Motor neuron (in vitro differentiated cells): ENCODE measurements at regions not wholly inside any gene's neighbourhood (a gene's known extent, or its start where the extent isn't known, plus 50 kb on each side); places are given as distances from the start of the nearest gene placed in this dataset.

Experiments
- ATAC-seq, 8 experiments: fragments of 200-7000 bp; cut with Tn5 transposase; replicated peaks in 6 of 8; 2 replicates each; pipeline ENCODE4 v1.8.0; 2021; ENCODE audit warnings: mild to moderate bottlenecking in 8 of 8, moderate library complexity in 8 of 8
- H3K27ac ChIP-seq, 2 donors: fragments of 250-450 bp; sonication (Bioruptor Pico); 2 replicates each; pipeline ENCODE4 v1.9.0; 2021; ENCODE audit warnings: antibody characterized with exemption in 2 of 2, mild to moderate bottlenecking in 2 of 2, moderate library complexity in 1 of 2
- H3K4me1 ChIP-seq, 2 donors: fragments of 250-450 bp; sonication (Bioruptor Pico); replicated peaks in 1 of 2; 2 replicates each; pipeline ENCODE4 v1.6.1; 2021; ENCODE audit warnings: antibody characterized with exemption in 2 of 2, mild to moderate bottlenecking in 2 of 2, moderate library complexity in 1 of 2
- H3K4me3 ChIP-seq, 5 donors: fragments of 250-450 bp; sonication (Bioruptor Pico); 2 replicates each; pipeline ENCODE4 v1.9.0; 2021; ENCODE audit warnings: antibody characterized with exemption in 5 of 5, mild to moderate bottlenecking in 5 of 5, moderate library complexity in 4 of 5
- WGBS, 10 experiments: fragments of 450-650 bp; shearing (Covaris generic); methylation state at CpG; one replicate each; pipeline ENCODE4 v1.0.0; 2022; 5-methylcytosine and 5-hydroxymethylcytosine counted together
- in situ Hi-C, 9 experiments: fragments of 400-800 bp; cut with MboI; loops; one replicate each; pipeline ENCODE4 v1.15.0; 2021; ENCODE audit warnings: low sequenced_read_pairs in 9 of 9, low pct_unique_long_range_greater_than_20kb in 2 of 9; ENCODE audit not compliant: unreplicated experiment in 9 of 9

DNA sequence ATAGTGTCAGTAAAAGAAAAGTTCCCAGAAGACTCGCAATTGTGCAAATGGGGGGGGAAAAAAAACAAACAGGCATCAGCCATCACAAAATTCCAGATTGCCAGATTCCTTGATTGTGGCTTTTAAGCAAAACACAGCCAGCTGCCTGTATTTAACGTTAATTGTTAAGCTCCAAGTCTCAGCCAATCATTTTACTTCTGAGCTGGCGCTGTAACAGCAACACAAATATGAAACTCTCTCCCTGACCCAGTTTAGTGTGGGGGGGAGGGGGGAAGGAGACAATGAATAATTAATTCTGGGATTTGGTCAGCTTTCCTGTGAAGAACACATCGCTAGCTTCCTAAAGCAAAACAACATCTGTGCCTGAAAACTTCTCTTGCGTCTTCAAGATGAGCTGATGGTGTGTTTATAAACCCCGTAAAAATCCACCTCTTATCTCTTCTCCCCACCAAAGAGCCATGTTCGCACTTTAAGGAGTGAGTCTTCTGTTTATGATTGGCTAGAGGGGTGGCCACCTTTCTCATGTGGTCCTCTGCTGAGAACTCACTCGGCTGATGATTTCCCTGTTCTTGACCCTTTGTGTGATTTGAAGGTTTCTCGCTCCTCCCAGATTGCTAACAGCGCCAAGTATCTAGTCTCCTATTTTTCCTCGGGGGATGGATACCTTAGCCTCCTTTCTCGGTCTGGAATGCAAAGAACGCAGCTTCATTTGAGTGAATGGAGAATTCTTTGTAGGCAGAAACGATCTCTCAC is 160.2 kb upstream of the DAPK1 start:
- WGBS, 10 experiments, result 0 to 27% (median 6%) methylated on average over 1 to 13 of the region's 14 CpGs
- in situ Hi-C loops, result loop anchor here (10.0 to 25.0 kb wide), 5 partner anchors 175 to 850 kb away; no protein-coding TSS in a partner anchor
- no peak overlapping the region for H3K27ac ChIP-seq
- peak overlapping the region; percentile 21 to 38 (median 37) for H3K4me3 ChIP-seq
- ATAC-seq, result peak; percentile 24 to 70 (median 46)
- H3K4me1 ChIP-seq, result peaks cover 14 to 17% of the 10 kb centered on the region in 2 donors

DNA sequence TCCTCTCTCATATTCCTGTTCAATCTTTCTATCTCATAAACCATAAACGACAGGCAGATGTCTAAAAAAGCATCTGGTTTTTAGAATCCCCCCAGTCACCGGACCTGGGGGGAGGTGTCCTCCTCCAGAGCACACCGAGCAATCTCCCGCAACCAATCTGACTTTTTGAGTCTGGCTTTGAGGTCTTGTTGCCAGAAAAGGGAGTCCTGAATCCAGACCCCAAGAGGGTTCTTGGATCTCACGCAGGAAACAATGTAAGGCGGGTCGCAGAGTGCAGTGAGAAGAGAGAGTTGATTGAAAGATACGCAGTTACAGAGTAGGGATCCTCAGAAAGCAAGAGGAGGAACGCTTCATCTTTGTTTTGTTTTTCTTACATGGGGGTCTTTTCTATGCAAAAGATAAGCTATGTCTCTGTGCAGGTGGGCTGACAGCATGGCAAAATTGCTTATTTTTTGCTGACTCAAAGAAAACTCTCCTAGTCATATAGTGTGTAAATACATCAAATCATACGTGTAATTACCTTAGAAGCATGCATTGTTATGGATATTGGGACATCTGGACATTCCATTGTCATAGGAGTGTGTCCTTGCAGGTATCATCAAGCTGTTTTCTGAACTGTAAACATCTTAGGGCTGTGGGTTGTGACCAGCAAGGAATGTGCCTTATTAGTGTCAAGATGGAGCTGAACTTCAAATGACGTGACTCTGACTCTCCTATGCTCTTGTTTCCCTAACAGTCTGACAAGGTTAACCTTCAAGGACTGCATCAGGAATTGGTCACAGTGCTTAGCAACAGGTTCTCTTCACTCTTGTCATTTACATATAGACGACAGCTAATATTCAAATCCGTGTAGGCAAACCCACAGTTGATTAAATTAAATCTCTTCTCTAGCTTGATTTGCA is 159.3 kb upstream of the DAPK1 start:
- peak in 4 of 8 experiments; percentile 14 to 43 (median 34) for ATAC-seq
- in situ Hi-C loops, result loop anchor here (10.0 to 25.0 kb wide), 5 partner anchors 174 to 851 kb away; no protein-coding TSS in a partner anchor
- H3K4me3 ChIP-seq, result no peak overlapping the region
- H3K27ac ChIP-seq, result no peak overlapping the region
- peaks cover 14 to 17% of the 10 kb centered on the region in 2 donors for H3K4me1 ChIP-seq
- 22 to 83% (median 48%) methylated on average over 1 to 12 of the region's 13 CpGs for WGBS, 10 experiments

DNA sequence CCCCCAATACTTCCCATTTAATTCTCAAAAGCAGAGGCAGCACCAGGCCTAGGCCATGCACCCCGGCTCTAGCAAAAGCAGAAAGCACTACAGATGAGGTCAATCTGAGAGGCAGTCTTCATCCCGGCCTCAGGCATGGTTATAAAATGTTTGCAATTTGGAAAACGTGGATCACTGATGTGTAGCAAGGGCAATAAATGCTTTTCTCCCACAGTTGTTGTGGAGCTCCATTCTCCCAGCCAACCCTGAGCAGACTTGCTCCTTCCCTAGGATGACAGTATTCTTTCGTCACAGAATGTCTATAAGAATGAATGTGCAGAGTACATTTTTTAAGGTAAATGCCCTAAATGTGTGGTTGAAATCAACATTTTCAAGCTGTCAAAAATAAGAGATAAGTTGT is 157.3 kb upstream of the DAPK1 start:
- H3K4me1 ChIP-seq, result peaks cover 14 to 17% of the 10 kb centered on the region in 2 donors
- in situ Hi-C loops, result loop anchor here in 8 of 9 experiments (10.0 to 25.0 kb wide), 5 partner anchors 154 to 853 kb away; partner anchors contain the start of gene DAPK1 (in 1 of the 8)
- ATAC-seq, result peak in 1 of 8 experiments; percentile 2
- WGBS, 10 experiments, result 39 to 100% (median 80%) methylated on average over 1 to 4 of the region's 4 CpGs; no CpG with 5 or more reads in 2 of the 10 experiments
- no peak overlapping the region for H3K4me3 ChIP-seq
- H3K27ac ChIP-seq, result no peak overlapping the region

DNA sequence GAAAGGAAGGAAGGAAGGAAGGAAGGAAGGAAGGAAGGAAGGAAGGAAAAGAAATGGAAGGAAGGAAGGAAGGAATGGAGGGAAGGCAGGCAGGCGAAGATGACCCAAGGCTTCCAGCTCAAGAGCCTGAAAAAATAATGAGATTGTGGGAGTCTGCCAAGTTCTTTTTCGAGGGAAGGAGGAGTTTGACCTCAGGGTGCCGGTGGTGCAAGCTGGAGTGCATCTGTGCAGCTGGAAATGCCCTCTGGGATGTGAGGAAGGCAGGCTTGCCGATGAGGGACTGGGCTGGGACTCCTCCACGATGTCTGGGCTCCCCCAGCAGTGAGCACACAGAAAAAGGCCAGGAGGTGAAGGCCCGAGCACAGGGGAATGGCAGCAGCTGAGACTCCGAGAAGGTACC is 154.9 kb upstream of the DAPK1 start:
- no peak overlapping the region for H3K4me3 ChIP-seq
- 28 to 83% (median 51%) methylated on average over 2 to 5 of the region's 7 CpGs; no CpG with 5 or more reads in 7 of the 10 experiments for WGBS, 10 experiments
- in situ Hi-C loops, result loop anchor here in 8 of 9 experiments (10.0 to 25.0 kb wide), 5 partner anchors 152 to 855 kb away; partner anchors contain the start of gene DAPK1 (in 1 of the 8)
- H3K27ac ChIP-seq, result no peak overlapping the region
- peaks cover 7 to 10% of the 10 kb centered on the region in 2 donors for H3K4me1 ChIP-seq
- ATAC-seq, result peak in 2 of 8 experiments; percentile 7

DNA sequence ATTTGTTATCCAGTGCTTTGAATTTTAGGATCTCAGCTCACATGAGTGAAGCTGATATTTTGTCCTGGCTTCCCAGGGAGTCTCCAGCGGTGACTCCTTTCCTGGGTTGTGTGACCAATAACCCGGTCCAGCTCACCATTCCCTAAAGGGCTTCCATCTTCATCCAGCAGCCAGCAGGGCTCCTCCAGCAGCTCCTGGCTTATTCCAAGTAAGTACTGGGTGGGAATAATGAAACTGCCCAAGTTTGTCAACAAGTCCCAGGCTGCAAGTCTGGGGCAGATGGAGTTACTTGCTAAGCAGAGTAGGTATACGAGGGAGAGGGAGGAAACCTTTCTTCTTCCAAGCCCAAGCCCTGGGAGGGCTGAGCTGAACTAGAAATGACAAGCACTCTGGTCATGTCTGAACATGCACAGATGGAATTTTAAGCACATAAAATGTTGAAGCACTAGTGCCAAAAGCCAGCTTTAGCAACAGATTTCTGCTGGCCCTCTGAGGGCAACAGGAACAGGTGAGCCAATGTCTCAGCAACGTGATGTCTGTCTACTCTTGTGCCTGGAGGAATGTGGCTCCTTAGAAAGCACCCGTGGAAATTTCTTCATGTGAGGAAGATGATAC is 153.7 kb upstream of the DAPK1 start:
- Histone ChIP-seq H3K4me3 (no peak overlapping the region), H3K27ac (no peak overlapping the region), H3K4me1 (no peaks in the 10 kb centered on the region)
- in situ Hi-C loops, result loop anchor here in 8 of 9 experiments (10.0 to 25.0 kb wide), 5 partner anchors 151 to 857 kb away; partner anchors contain the start of gene DAPK1 (in 1 of the 8)
- peak in 3 of 8 experiments; percentile 81 to 96 (median 92) for ATAC-seq
- WGBS, 10 experiments, result 21 to 100% (median 78%) methylated on average over 1 to 4 of the region's 5 CpGs; no CpG with 5 or more reads in 2 of the 10 experiments

DNA sequence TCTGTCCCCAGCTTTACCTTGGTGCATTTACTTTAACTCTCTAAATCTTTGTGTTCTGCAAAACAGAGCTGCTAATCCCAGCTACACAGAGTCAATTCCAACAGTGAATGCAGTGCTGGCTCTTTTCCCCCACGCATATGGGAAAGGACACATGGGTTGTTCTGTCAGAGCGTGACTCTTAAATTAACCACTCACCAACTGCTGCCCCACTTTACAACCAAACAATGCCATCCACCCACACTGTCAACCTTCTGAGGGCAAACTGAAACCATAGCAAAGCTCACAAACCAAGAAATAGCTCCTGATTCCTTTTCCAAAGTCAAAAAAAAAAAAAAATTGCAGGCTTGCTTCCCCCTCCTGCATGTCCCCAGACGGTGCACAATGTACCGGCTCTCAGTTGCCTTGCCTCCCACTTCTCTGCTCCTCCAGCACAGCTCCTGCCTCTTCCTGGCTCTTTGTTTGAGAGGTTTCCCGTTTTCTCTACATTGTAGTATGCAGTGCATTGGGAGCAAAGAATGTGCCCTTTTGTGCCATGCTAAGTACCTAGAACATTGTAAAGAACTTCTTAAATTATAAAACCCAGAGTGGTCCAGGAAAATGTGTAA is 151.5 kb upstream of the DAPK1 start:
- in situ Hi-C loops, result loop anchor here in 8 of 9 experiments (10.0 to 25.0 kb wide), 5 partner anchors 149 to 859 kb away; partner anchors contain the start of gene DAPK1 (in 1 of the 8)

DNA sequence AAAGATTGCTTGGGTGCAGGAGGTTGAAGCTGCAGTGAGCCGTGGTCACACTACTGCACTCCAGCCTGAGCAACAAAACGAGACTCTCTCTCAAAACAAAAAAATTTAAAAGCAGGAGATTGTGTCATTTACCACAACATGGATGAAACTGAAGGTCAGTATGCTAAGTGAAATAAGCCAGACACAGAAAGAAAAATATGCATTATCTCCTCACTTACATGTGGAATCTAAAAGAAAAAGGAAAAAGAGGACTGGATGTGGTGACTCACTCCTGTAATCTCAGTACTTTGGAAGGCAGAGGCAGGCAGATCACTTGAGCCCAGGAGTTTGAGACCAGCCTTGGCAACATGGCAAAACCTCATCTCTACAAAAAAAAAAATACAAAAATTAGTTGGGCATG is 146.8 kb upstream of the DAPK1 start:
- in situ Hi-C loops, result no loop called here
- WGBS, 10 experiments, result 17 to 88% (median 80%) methylated on average over 1 to 2 of the region's 2 CpGs; no CpG with 5 or more reads in 2 of the 10 experiments
- peaks cover 2 to 4% of the 10 kb centered on the region in 2 donors for H3K4me1 ChIP-seq
- H3K27ac ChIP-seq, result no peak overlapping the region
- ATAC-seq, result peak in 2 of 8 experiments; percentile 56 to 69
- no peak overlapping the region for H3K4me3 ChIP-seq

More for the DNA sequence above, 151.5 kb upstream of the DAPK1 start:
- ATAC-seq, result peak in 1 of 8 experiments; percentile 76
- WGBS, 10 experiments, result 5 to 59% (median 33%) methylated on average over 1 to 4 of the region's 5 CpGs; no CpG with 5 or more reads in 2 of the 10 experiments
- Histone ChIP-seq H3K27ac (no peak overlapping the region), H3K4me1 (no peaks in the 10 kb centered on the region), H3K4me3 (no peak overlapping the region)

DNA sequence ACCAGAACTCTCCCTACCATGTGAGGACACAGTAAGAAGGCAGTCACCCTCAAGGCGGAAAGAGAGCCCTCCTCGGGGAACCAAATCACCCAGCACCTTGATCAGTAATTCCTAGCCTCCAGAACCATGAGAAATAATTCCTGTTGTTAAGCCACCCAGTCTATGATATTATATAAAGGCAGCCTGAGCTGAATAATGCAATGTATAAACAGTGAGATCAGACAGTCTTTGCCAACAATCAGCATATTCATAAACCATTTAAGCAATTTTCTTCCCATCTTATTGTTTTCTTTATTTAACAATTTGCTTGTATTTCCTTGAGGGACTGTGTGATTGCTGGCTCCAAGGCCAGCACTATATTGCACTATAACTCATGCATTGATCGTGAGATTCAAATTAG is 144.4 kb upstream of the DAPK1 start:
- peak in 3 of 8 experiments; percentile 33 to 95 (median 36) for ATAC-seq
- peaks cover 2 to 4% of the 10 kb centered on the region in 2 donors for H3K4me1 ChIP-seq
- no peak overlapping the region for H3K27ac ChIP-seq
- in situ Hi-C loops, result no loop called here
- 13 to 94% (median 75%) methylated on average over 1 to 3 of the region's 3 CpGs; no CpG with 5 or more reads in 1 of the 10 experiments for WGBS, 10 experiments
- H3K4me3 ChIP-seq, result no peak overlapping the region

DNA sequence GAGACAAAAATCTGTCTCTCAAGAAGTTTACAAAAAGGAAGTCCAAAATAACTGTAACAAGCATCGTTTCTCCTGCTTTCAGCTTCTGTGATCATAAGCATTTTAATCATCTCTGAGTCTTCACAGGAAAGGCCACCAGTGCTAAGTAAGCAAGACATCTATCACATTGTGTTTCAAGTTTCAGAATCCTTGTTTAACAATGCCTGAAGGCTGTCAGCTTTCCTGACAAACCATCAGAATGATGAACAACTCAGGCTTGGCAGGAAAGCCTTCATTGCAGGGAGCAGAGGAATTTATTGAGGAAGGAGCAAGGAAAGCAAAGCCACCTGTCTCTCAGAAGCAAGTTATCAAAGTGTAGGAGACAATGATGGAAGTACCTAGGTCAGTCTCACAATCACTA is 143.5 kb upstream of the DAPK1 start:
- H3K4me3 ChIP-seq, result no peak overlapping the region
- in situ Hi-C loops, result no loop called here
- ATAC-seq, result no peak
- peaks cover 2 to 4% of the 10 kb centered on the region in 2 donors for H3K4me1 ChIP-seq
- H3K27ac ChIP-seq, result no peak overlapping the region
- WGBS, 10 experiments, result 0 to 40% (median 29%) methylated on average over 1 of the region's 1 CpG; no CpG with 5 or more reads in 2 of the 10 experiments

DNA sequence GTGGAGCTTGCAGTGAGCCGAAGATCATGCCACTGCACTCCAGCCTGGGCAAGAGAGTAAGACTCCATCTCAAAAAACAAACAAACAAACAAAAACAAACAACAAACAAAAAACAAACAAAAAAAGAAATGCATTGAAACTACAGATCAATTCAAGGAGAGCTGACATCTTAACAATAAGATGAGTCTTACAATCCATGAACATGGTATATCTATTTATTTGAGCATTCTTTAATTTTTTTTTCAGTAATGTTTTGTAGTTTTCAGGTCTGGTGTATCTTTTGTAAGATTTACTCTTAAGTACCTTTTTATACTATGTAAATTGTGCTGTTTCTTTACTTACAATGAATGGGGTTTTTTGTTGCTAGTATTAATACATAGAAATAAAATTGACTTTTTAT is 140.1 kb upstream of the DAPK1 start:
- Histone ChIP-seq H3K27ac (no peak overlapping the region), H3K4me1 (peaks cover 2 to 4% of the 10 kb centered on the region in 2 donors), H3K4me3 (no peak overlapping the region)
- in situ Hi-C loops, result no loop called here
- ATAC-seq, result no peak
- 0 to 100% (median 83%) methylated on average over 1 of the region's 1 CpG; no CpG with 5 or more reads in 3 of the 10 experiments for WGBS, 10 experiments

DNA sequence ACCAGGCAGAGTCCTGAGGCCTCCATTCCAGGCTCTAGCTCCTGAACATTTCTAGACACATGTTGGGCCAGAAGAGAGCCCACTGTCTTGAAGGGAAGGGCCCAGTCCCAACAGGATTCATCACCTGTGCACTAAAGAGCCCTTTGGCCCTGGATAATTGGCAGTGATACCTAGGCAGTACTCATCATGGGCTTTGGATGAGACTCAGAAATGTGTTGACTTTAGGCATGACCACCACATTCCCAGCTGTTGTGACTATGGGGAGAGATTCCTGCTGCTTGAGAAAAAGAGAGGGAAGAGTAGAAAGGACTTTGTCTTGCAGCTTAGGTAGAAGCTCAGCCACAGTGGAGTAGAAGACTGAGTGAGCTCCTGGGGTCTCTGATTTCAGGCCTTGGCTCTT is 138.4 kb upstream of the DAPK1 start:
- in situ Hi-C loops, result no loop called here

More for the DNA sequence above, 138.4 kb upstream of the DAPK1 start:
- H3K4me1 ChIP-seq, result no peaks in the 10 kb centered on the region
- ATAC-seq, result no peak
- no peak overlapping the region for H3K4me3 ChIP-seq
- no peak overlapping the region for H3K27ac ChIP-seq
